ENCODE measurements at regions not wholly inside any gene's neighbourhood (a gene's known extent, or its start where the extent isn't known, plus 50 kb on each side); places are given as distances from the start of the nearest gene placed in this dataset.

- DNase-seq, result no peak
- no peak overlapping the region for H3K27ac ChIP-seq
- intact Hi-C loops (cut with DNase I), result no loop called here
- peaks cover 0 to 12% of the 10 kb centered on the region in 2 donors for H3K27me3 ChIP-seq
- no peaks in the 10 kb centered on the region for H3K9me3 ChIP-seq
- TF ChIP-seq, protein P1, sequence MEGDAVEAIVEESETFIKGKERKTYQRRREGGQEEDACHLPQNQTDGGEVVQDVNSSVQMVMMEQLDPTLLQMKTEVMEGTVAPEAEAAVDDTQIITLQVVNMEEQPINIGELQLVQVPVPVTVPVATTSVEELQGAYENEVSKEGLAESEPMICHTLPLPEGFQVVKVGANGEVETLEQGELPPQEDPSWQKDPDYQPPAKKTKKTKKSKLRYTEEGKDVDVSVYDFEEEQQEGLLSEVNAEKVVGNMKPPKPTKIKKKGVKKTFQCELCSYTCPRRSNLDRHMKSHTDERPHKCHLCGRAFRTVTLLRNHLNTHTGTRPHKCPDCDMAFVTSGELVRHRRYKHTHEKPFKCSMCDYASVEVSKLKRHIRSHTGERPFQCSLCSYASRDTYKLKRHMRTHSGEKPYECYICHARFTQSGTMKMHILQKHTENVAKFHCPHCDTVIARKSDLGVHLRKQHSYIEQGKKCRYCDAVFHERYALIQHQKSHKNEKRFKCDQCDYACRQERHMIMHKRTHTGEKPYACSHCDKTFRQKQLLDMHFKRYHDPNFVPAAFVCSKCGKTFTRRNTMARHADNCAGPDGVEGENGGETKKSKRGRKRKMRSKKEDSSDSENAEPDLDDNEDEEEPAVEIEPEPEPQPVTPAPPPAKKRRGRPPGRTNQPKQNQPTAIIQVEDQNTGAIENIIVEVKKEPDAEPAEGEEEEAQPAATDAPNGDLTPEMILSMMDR (IDR thresholded peaks at IDR 0.05), result no peak
- no peaks in the 10 kb centered on the region for H3K36me3 ChIP-seq
- ATAC-seq, result no peak
- H3K4me1 ChIP-seq, result no peaks in the 10 kb centered on the region
- no peak overlapping the region for H3K4me3 ChIP-seq
Observed at GRCh38 chr9:85290019-85290418, 451.7 kb downstream of the AGTPBP1 start.

GRCh38 chr9:85289142-85289541 is 452.6 kb downstream of the AGTPBP1 start:
- no peak for DNase-seq
- intact Hi-C loops (cut with DNase I), result no loop called here
- no peak overlapping the region for H3K4me3 ChIP-seq
- H3K9me3 ChIP-seq, result no peaks in the 10 kb centered on the region
- no peak for ATAC-seq
- H3K27me3 ChIP-seq, result peaks cover 0 to 12% of the 10 kb centered on the region in 2 donors
- TF ChIP-seq, protein P1 (IDR thresholded peaks at IDR 0.05), result no peak
- H3K27ac ChIP-seq, result no peak overlapping the region
- no peaks in the 10 kb centered on the region for H3K36me3 ChIP-seq
- H3K4me1 ChIP-seq, result no peaks in the 10 kb centered on the region

DNA sequence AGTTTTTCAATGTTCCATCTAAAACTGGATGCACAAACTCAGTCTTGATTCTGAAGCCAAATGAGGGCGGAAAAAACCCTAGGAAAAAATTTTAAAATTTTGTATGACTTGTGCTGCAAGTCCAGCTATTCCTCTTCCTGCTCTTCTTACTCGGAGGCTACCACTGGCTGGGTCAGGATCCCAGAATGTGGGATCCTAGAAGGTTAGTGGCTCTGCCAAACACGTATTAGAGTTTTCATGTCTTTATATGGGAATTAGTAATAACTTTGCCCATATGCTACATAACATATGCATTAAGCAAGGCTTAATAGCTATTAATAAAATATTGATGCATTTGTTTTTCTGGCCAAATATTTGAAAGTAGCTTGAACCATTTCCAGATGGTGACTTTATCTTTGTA is 458.3 kb downstream of the AGTPBP1 start:
- Histone ChIP-seq H3K4me3 (no peak overlapping the region), H3K27me3 (no peaks in the 10 kb centered on the region), H3K36me3 (no peaks in the 10 kb centered on the region), H3K27ac (no peak overlapping the region), H3K9me3 (no peaks in the 10 kb centered on the region), H3K4me1 (no peaks in the 10 kb centered on the region)
- intact Hi-C loops (cut with DNase I), result no loop called here
- no peak for DNase-seq
- ATAC-seq, result no peak
- TF ChIP-seq, protein P1 (IDR thresholded peaks at IDR 0.05), result no peak

DNA sequence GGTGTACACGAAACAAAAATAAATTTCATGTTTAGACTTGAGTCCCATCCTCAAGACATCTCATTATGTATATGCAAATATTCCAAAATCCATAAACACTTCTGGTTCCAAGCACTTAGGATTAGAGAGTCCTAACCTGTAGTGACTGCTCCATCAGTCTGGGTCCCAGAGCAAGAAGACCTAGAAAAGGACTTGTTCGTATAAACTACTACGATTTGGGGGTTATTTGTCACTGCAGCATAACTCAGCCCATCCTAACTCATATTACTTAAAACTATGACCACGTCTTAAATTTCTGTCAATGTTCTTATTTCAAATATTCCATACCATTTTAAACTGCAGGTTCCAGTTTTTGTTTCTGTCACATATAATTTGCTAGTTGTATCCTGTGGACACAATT is 463.0 kb downstream of the AGTPBP1 start:
- Histone ChIP-seq H3K27me3 (no peaks in the 10 kb centered on the region), H3K4me1 (no peaks in the 10 kb centered on the region), H3K4me3 (no peak overlapping the region), H3K9me3 (no peaks in the 10 kb centered on the region), H3K36me3 (no peaks in the 10 kb centered on the region), H3K27ac (no peak overlapping the region)
- TF ChIP-seq, protein P1 (IDR thresholded peaks at IDR 0.05), result no peak
- intact Hi-C loops (cut with DNase I), result no loop called here
- DNase-seq (no peak), ATAC-seq (no peak)

DNA sequence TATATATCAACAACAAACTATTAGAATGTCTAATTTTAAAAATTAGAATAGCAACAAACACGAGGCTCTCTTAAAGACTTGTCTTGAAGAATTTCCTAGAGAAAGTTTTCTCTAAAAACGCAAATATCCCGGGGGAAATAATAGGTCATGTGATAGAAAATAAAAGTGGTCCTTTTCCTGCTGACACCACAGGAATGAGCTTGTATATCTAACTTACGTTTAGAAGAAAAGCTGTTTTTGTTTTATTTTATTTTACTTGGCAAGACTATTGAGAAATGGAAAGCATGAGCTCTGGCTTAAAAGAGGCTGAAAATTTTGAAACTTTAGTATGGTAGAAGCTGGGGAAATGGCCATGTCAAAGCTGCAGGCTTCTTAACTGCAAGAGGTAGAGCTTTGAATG is 465.0 kb downstream of the AGTPBP1 start:
- intact Hi-C loops (cut with DNase I), result no loop called here
- TF ChIP-seq, protein P1 (IDR thresholded peaks at IDR 0.05), result no peak
- Histone ChIP-seq H3K36me3 (no peaks in the 10 kb centered on the region), H3K4me3 (no peak overlapping the region), H3K9me3 (no peaks in the 10 kb centered on the region), H3K27me3 (no peaks in the 10 kb centered on the region), H3K4me1 (no peaks in the 10 kb centered on the region), H3K27ac (no peak overlapping the region)
- ATAC-seq (no peak), DNase-seq (no peak)

All from left lung (tissue), 4 donors.